IMR-90 (cell line): ENCODE measurements at regions not wholly inside any gene's neighbourhood (a gene's known extent, or its start where the extent isn't known, plus 50 kb on each side); places are given as distances from the start of the nearest gene placed in this dataset.

Experiments used
- ATAC-seq: fragments of 200-7000 bp; cut with Tn5 transposase; 2 replicates; pipeline ENCODE4 v1.9.1; 2020; ENCODE audit warnings: low read depth, mild to moderate bottlenecking, moderate library complexity
- BruUV-seq: library from RNA; stranded (reverse); fragments of 400-500 nt; replicated peaks from 2 replicates; lab custom pipeline; 2021; lab: Mats Ljungman, UMichigan
- CTCF ChIA-PET: fragments of 300-600 bp; formaldehyde crosslinking; extraction: SDS; loops from one replicate; lab custom pipeline; 2021; ENCODE audit warnings: antibody characterized with exemption; lab: Yijun Ruan, JAX
- POLR2A ChIA-PET: fragments of 300-600 bp; sonication (Branson Sonifier 250); formaldehyde crosslinking; loops from one replicate; lab custom pipeline; 2022; ENCODE audit warnings: antibody characterized with exemption; ENCODE audit not compliant: unreplicated experiment; lab: Charles Lee
- DNase-seq: peaks from one replicate; pipeline ENCODE4 v3.0.0; 2013
- H2AFZ ChIP-seq: replicated peaks from 2 replicates; pipeline ENCODE3; 2013; ENCODE audit warnings: low read length, mild to moderate bottlenecking; ENCODE audit not compliant: poor library complexity
- H2AK5ac ChIP-seq: 2 replicates; pipeline ENCODE4 v1.6.1; 2013; ENCODE audit warnings: low read depth, low read length, inconsistent platforms
- H2AK9ac ChIP-seq: replicated peaks from 2 replicates; pipeline ENCODE3; 2013; ENCODE audit warnings: mild to moderate bottlenecking, low read depth, low read length, moderate library complexity; ENCODE audit not compliant: poor library complexity
- H2BK120ac ChIP-seq: 2 replicates; pipeline ENCODE4 v1.6.1; 2013; ENCODE audit warnings: low read depth, low read length, inconsistent platforms
- H2BK15ac ChIP-seq: 3 replicates; pipeline ENCODE4 v1.6.1; 2013; ENCODE audit warnings: low read depth, low read length, inconsistent platforms
- H2BK20ac ChIP-seq: 2 replicates; pipeline ENCODE4 v1.6.1; 2013; ENCODE audit warnings: low read depth, mild to moderate bottlenecking, inconsistent platforms, low read length, moderate library complexity
- H2BK5ac ChIP-seq: 2 replicates; pipeline ENCODE4 v1.6.1; 2013; ENCODE audit warnings: mild to moderate bottlenecking, low read depth, low read length, inconsistent platforms; ENCODE audit not compliant: poor library complexity, severe bottlenecking
- H3K14ac ChIP-seq: replicated peaks from 2 replicates; pipeline ENCODE4 v1.6.1; 2013; ENCODE audit warnings: low read depth, low read length, inconsistent platforms
- H3K18ac ChIP-seq: 2 replicates; pipeline ENCODE4 v1.6.1; 2013; ENCODE audit warnings: low read depth, low read length, control low read depth
- H3K23ac ChIP-seq: 2 replicates; pipeline ENCODE4 v1.6.1; 2013; ENCODE audit warnings: low read depth, low read length, inconsistent platforms
- H3K27ac ChIP-seq: 2 replicates; pipeline ENCODE4 v1.5.1; 2013; ENCODE audit warnings: mild to moderate bottlenecking, control low read depth, low read length; ENCODE audit not compliant: insufficient read depth
- H3K27me3 ChIP-seq: 2 replicates; pipeline ENCODE4 v1.6.1; 2013; ENCODE audit warnings: low read length; ENCODE audit not compliant: control insufficient read depth, insufficient read depth
- H3K36me3 ChIP-seq: 2 replicates; pipeline ENCODE4 v1.6.1; 2013; ENCODE audit warnings: low read length, mixed read lengths; ENCODE audit not compliant: control insufficient read depth, insufficient read depth
- H3K4ac ChIP-seq: 2 replicates; pipeline ENCODE4 v1.6.1; 2013; ENCODE audit warnings: low read depth, low read length, inconsistent platforms
- H3K4me1 ChIP-seq: 2 replicates; pipeline ENCODE4 v1.6.1; 2013; ENCODE audit warnings: low read length, mixed read lengths; ENCODE audit not compliant: control insufficient read depth, insufficient read depth
- H3K4me2 ChIP-seq: 2 replicates; pipeline ENCODE4 v1.6.1; 2013; ENCODE audit warnings: low read depth, mild to moderate bottlenecking, control low read depth, low read length, moderate library complexity
- H3K4me3 ChIP-seq: 2 replicates; pipeline ENCODE4 v1.5.1; 2013; ENCODE audit warnings: low read depth, mild to moderate bottlenecking, control low read depth, low read length, moderate library complexity; ENCODE audit not compliant: insufficient read depth
- H3K56ac ChIP-seq: 2 replicates; pipeline ENCODE4 v1.6.1; 2013; ENCODE audit warnings: low read length, inconsistent platforms; ENCODE audit not compliant: insufficient read depth; ENCODE audit errors: extremely low read depth
- H3K79me1 ChIP-seq, 2 experiments: 2 replicates each; pipeline ENCODE4 v1.6.1; 2013; ENCODE audit warnings: low read length in 2 of 2, inconsistent platforms in 1 of 2, low read depth in 1 of 2
- H3K9ac ChIP-seq: 2 replicates; pipeline ENCODE4 v1.6.1; 2013; ENCODE audit warnings: low read depth, low read length, control low read depth
- H3K9me1 ChIP-seq: 2 replicates; pipeline ENCODE4 v1.6.1; 2013; ENCODE audit warnings: low read length, inconsistent platforms; ENCODE audit not compliant: insufficient read depth
- H3K9me3 ChIP-seq: 2 replicates; pipeline ENCODE4 v1.6.1; 2013; ENCODE audit warnings: low read length; ENCODE audit not compliant: control insufficient read depth, insufficient read depth
- H4K20me1 ChIP-seq: 2 replicates; pipeline ENCODE4 v1.6.1; 2013; ENCODE audit warnings: low read length, inconsistent platforms; ENCODE audit not compliant: insufficient read depth
- H4K5ac ChIP-seq: 2 replicates; pipeline ENCODE4 v1.6.1; 2013; ENCODE audit warnings: mild to moderate bottlenecking, low read depth, low read length, control low read depth
- H4K8ac ChIP-seq, 2 experiments: 2 replicates each; pipeline ENCODE4 v1.6.1; 2013; ENCODE audit warnings: low read depth in 2 of 2, low read length in 2 of 2, control low read depth in 1 of 2, inconsistent platforms in 1 of 2
- H4K91ac ChIP-seq: 2 replicates; pipeline ENCODE4 v1.6.1; 2013; ENCODE audit warnings: low read depth, low read length, inconsistent platforms; ENCODE audit not compliant: insufficient read depth
- BHLHE40 ChIP-seq: fragments of 150-350 bp; IDR thresholded peaks from 2 replicates; pipeline ENCODE4 v1.6.1; 2016; ENCODE audit warnings: mild to moderate bottlenecking, low read depth, low read length
- CEBPB ChIP-seq: IDR thresholded peaks from 2 replicates; pipeline ENCODE4 v1.6.1; 2012; ENCODE audit warnings: low read depth, low read length, improper control_type of control experiment
- CHD1 ChIP-seq: IDR thresholded peaks from 2 replicates; pipeline ENCODE4 v1.6.1; 2012; ENCODE audit warnings: low read depth, low read length, improper control_type of control experiment
- FOS ChIP-seq: fragments of 150-350 bp; IDR thresholded peaks from 2 replicates; pipeline ENCODE4 v1.6.1; 2016; ENCODE audit warnings: low read depth, low read length
- MAFK ChIP-seq: IDR thresholded peaks from 2 replicates; pipeline ENCODE4 v1.6.1; 2012; ENCODE audit warnings: low read depth, low read length, improper control_type of control experiment
- MAZ ChIP-seq: IDR thresholded peaks from 2 replicates; pipeline ENCODE4 v1.6.1; 2012; ENCODE audit warnings: low read depth, mild to moderate bottlenecking, low read length, improper control_type of control experiment, moderate library complexity, borderline replicate concordance
- MXI1 ChIP-seq: IDR thresholded peaks from 2 replicates; pipeline ENCODE4 v1.6.1; 2012; ENCODE audit warnings: low read depth, mild to moderate bottlenecking, low read length, moderate library complexity, borderline replicate concordance
- NFE2L2 ChIP-seq: fragments of 150-350 bp; IDR thresholded peaks from 2 replicates; pipeline ENCODE4 v1.6.1; 2016; ENCODE audit warnings: low read depth, mild to moderate bottlenecking, low read length
- POLR2A ChIP-seq: IDR thresholded peaks from 2 replicates; pipeline ENCODE4 v1.6.1; 2012; ENCODE audit warnings: mild to moderate bottlenecking, low read depth, low read length
- RAD21 ChIP-seq: IDR thresholded peaks from 2 replicates; pipeline ENCODE4 v1.6.1; 2012; ENCODE audit warnings: low read length, improper control_type of control experiment
- RCOR1 ChIP-seq: IDR thresholded peaks from 2 replicates; pipeline ENCODE4 v1.6.1; 2012; ENCODE audit warnings: mild to moderate bottlenecking, low read length, improper control_type of control experiment; ENCODE audit not compliant: insufficient replicate concordance
- RFX5 ChIP-seq: IDR thresholded peaks from 2 replicates; pipeline ENCODE4 v1.8.0; 2012; ENCODE audit warnings: low read depth, mild to moderate bottlenecking, low read length, moderate library complexity
- SMC3 ChIP-seq: fragments of 150-350 bp; IDR thresholded peaks from 2 replicates; pipeline ENCODE4 v1.6.1; 2016; ENCODE audit warnings: low read depth, mild to moderate bottlenecking, antibody characterized with exemption, low read length, moderate library complexity
- WGBS, 2 experiments: methylation state at CpG; one replicate each; pipeline versions ENCODE4 v1.1.5 to v1.1.7; 2013; ENCODE audit warnings: missing lambda C conversion rate in 2 of 2; ENCODE audit not compliant: insufficient read length in 1 of 2; ENCODE audit errors: extremely low coverage in 2 of 2; 5-methylcytosine and 5-hydroxymethylcytosine counted together
- dilution Hi-C: fragments of 300-500 bp; cut with HindIII; formaldehyde crosslinking; loops from one replicate; pipeline ENCODE4 v1.14.3; 2018; ENCODE audit warnings: low sequenced_read_pairs; ENCODE audit not compliant: unreplicated experiment
- in situ Hi-C: fragments of 300-500 bp; cut with MboI; formaldehyde crosslinking; loops from 3 replicates; pipeline ENCODE4 v1.14.3; 2019; ENCODE audit warnings: low sequenced_read_pairs, inconsistent platforms, mixed read lengths
- intact Hi-C: fragments of 100-400 bp; cut with micrococcal nuclease; formaldehyde crosslinking; loops from 2 replicates; pipeline ENCODE4 v1.10.0; 2022
- TF ChIP-seq, protein P1 (sequence below): conservative IDR thresholded peaks from 2 replicates; pipeline ENCODE4 v1.5.1; 2012; ENCODE audit warnings: mild to moderate bottlenecking, low read depth, low read length, improper control_type of control experiment
- TF ChIP-seq, protein P2 (sequence below): fragments of 150-350 bp; IDR thresholded peaks from 2 replicates; pipeline ENCODE4 v1.6.1; 2016; ENCODE audit warnings: low read depth, mild to moderate bottlenecking, low read length, moderate library complexity, borderline replicate concordance
- TF ChIP-seq, protein P3 (sequence below): fragments of 150-350 bp; IDR thresholded peaks from 2 replicates; pipeline ENCODE4 v1.6.1; 2017; ENCODE audit warnings: mild to moderate bottlenecking, antibody characterized with exemption, low read length, low read depth

DNA sequence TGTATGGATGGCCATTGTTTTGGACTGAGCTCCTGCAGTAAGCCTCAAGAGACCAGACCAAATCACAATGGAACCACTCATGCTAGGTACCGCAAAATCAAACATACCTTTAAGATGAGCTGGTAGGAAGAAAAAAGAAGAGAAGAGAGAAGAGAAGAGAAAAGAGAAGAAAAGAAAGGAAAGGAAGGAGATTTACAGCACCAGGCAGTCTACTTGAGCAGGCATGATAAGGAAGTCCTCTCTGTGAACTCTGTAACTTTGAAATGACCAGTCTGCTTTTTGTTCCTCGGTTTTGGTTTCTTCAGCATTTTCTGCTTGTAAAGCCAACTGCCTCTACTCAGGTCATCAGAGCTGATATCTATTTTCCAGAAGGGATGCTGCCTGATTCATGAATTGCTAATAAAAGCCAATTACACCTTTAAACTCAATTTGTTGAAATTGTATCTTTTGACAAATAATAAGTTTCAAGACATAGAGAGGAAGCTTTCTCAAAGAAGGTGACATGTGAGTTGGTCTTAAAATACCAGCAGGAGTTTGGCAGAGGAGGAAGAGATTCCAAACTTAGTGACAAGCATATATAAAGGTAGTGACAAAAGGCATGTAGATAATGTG is 134.3 kb downstream of the UNC5CL start:
- Histone ChIP-seq H3K9me3 (no peaks in the 10 kb centered on the region), H3K18ac (no peak overlapping the region), H2BK5ac (no peak overlapping the region), H3K27me3 (peaks cover 7% of the 10 kb centered on the region), H3K23ac (no peak overlapping the region), H4K20me1 (no peaks in the 10 kb centered on the region), H4K5ac (no peak overlapping the region), H3K4me2 (no peak overlapping the region), H2AK5ac (no peak overlapping the region), H2BK120ac (no peak overlapping the region), H3K36me3 (no peaks in the 10 kb centered on the region), H2BK20ac (no peak overlapping the region), H4K91ac (no peak overlapping the region), H3K79me1 (no peaks in the 10 kb centered on the region), H2AFZ (no peak overlapping the region), H3K14ac (no peak overlapping the region), H3K9ac (no peak overlapping the region), H2BK15ac (no peak overlapping the region), H3K27ac (no peak overlapping the region), H3K56ac (no peak overlapping the region), H3K4ac (no peak overlapping the region), H3K4me1 (no peaks in the 10 kb centered on the region), H4K8ac (no peak overlapping the region), H3K4me3 (no peak overlapping the region), H2AK9ac (no peak overlapping the region), H3K9me1 (no peaks in the 10 kb centered on the region)
- intact Hi-C loops (no loop called here), dilution Hi-C loops (no loop called here), in situ Hi-C loops (no loop called here)
- POLR2A ChIA-PET: no interaction called here
- DNase-seq: no peak
- no peak for ATAC-seq
- CTCF ChIA-PET: no interaction called here
- BruUV-seq: no TSS peak
- WGBS, 2 experiments: no CpG with 5 or more reads among the region's 2 CpGs
- no peak for TF ChIP-seq FOS
- TF ChIP-seq BHLHE40: no peak
- TF ChIP-seq RAD21: no peak
- TF ChIP-seq, protein P1, sequence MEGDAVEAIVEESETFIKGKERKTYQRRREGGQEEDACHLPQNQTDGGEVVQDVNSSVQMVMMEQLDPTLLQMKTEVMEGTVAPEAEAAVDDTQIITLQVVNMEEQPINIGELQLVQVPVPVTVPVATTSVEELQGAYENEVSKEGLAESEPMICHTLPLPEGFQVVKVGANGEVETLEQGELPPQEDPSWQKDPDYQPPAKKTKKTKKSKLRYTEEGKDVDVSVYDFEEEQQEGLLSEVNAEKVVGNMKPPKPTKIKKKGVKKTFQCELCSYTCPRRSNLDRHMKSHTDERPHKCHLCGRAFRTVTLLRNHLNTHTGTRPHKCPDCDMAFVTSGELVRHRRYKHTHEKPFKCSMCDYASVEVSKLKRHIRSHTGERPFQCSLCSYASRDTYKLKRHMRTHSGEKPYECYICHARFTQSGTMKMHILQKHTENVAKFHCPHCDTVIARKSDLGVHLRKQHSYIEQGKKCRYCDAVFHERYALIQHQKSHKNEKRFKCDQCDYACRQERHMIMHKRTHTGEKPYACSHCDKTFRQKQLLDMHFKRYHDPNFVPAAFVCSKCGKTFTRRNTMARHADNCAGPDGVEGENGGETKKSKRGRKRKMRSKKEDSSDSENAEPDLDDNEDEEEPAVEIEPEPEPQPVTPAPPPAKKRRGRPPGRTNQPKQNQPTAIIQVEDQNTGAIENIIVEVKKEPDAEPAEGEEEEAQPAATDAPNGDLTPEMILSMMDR: no peak
- TF ChIP-seq MAZ: no peak
- TF ChIP-seq, protein P2, sequence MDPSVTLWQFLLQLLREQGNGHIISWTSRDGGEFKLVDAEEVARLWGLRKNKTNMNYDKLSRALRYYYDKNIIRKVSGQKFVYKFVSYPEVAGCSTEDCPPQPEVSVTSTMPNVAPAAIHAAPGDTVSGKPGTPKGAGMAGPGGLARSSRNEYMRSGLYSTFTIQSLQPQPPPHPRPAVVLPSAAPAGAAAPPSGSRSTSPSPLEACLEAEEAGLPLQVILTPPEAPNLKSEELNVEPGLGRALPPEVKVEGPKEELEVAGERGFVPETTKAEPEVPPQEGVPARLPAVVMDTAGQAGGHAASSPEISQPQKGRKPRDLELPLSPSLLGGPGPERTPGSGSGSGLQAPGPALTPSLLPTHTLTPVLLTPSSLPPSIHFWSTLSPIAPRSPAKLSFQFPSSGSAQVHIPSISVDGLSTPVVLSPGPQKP: no peak
- no peak for TF ChIP-seq CHD1
- TF ChIP-seq POLR2A: no peak
- TF ChIP-seq RCOR1: no peak
- TF ChIP-seq SMC3: no peak
- no peak for TF ChIP-seq MAFK
- TF ChIP-seq CEBPB: no peak
- TF ChIP-seq MXI1: no peak
- TF ChIP-seq, protein P3, sequence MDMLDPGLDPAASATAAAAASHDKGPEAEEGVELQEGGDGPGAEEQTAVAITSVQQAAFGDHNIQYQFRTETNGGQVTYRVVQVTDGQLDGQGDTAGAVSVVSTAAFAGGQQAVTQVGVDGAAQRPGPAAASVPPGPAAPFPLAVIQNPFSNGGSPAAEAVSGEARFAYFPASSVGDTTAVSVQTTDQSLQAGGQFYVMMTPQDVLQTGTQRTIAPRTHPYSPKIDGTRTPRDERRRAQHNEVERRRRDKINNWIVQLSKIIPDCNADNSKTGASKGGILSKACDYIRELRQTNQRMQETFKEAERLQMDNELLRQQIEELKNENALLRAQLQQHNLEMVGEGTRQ: no peak
- no peak for TF ChIP-seq RFX5
- no peak for TF ChIP-seq NFE2L2
